Hepatocyte (in vitro differentiated cells): ENCODE measurements at regions not wholly inside any gene's neighbourhood (a gene's known extent, or its start where the extent isn't known, plus 50 kb on each side); places are given as distances from the start of the nearest gene placed in this dataset.

Experiments
- DNase-seq: peaks from one replicate; pipeline ENCODE4 v3.0.0-alpha.2; 2016; ENCODE audit warnings: low spot score
- H2AFZ ChIP-seq: fragments of 200-600 bp; sonication (generic); 2 replicates; pipeline ENCODE4 v1.6.0; 2016; ENCODE audit warnings: antibody characterized with exemption, mild to moderate bottlenecking
- H3K27ac ChIP-seq: fragments of 200-600 bp; sonication (generic); 2 replicates; pipeline ENCODE4 v1.5.1; 2016; ENCODE audit warnings: mild to moderate bottlenecking
- H3K27me3 ChIP-seq: fragments of 200-600 bp; sonication (generic); 2 replicates; pipeline ENCODE4 v1.6.1; 2016
- H3K36me3 ChIP-seq: fragments of 200-600 bp; sonication (generic); replicated peaks from 2 replicates; pipeline ENCODE4 v1.5.1; 2016; ENCODE audit warnings: low read depth; ENCODE audit not compliant: insufficient read depth
- H3K4me1 ChIP-seq: fragments of 200-600 bp; sonication (generic); 2 replicates; pipeline ENCODE4 v1.5.1; 2016; ENCODE audit warnings: mild to moderate bottlenecking, moderate library complexity; ENCODE audit not compliant: insufficient read depth
- H3K4me2 ChIP-seq: fragments of 200-600 bp; sonication (generic); 2 replicates; pipeline ENCODE4 v1.6.0; 2016
- H3K4me3 ChIP-seq: fragments of 200-600 bp; sonication (generic); 2 replicates; pipeline ENCODE4 v1.5.1; 2016; ENCODE audit warnings: mild to moderate bottlenecking
- H3K79me2 ChIP-seq: fragments of 200-600 bp; sonication (generic); 2 replicates; pipeline ENCODE4 v1.6.0; 2017; ENCODE audit warnings: mild to moderate bottlenecking
- H3K9me2 ChIP-seq: fragments of 200-600 bp; sonication (generic); replicated peaks from 2 replicates; pipeline ENCODE4 v1.6.0; 2017; ENCODE audit warnings: mild to moderate bottlenecking; ENCODE audit not compliant: insufficient read depth
- H3K9me3 ChIP-seq: fragments of 200-600 bp; sonication (generic); 2 replicates; pipeline ENCODE4 v1.5.1; 2016; ENCODE audit warnings: low read depth, mild to moderate bottlenecking
- H4K20me1 ChIP-seq: fragments of 200-600 bp; sonication (generic); 2 replicates; pipeline ENCODE4 v1.6.0; 2016; ENCODE audit warnings: mild to moderate bottlenecking; ENCODE audit not compliant: insufficient read depth, poor library complexity, severe bottlenecking
- EZH2 ChIP-seq: fragments of 200-600 bp; sonication (generic); IDR thresholded peaks from 2 replicates; pipeline ENCODE4 v1.6.1; 2016; ENCODE audit warnings: antibody characterized with exemption, mild to moderate bottlenecking, borderline replicate concordance
- EZH2phosphoT487 ChIP-seq: fragments of 200-600 bp; sonication (generic); IDR thresholded peaks from one replicate; pipeline ENCODE4 v1.6.1; 2018; ENCODE audit warnings: antibody characterized with exemption, mild to moderate bottlenecking, low read depth, moderate library complexity; ENCODE audit not compliant: unreplicated experiment, severe bottlenecking
- WGBS: methylation state at CpG from one replicate; pipeline ENCODE4 v1.1.6; 2016; ENCODE audit warnings: low lambda C conversion rate; ENCODE audit errors: missing lambda C conversion rate; 5-methylcytosine and 5-hydroxymethylcytosine counted together
- TF ChIP-seq, protein P1 (sequence below): fragments of 200-600 bp; sonication (generic); IDR thresholded peaks from 2 replicates; pipeline ENCODE4 v1.5.1; 2016; ENCODE audit warnings: antibody characterized with exemption, mild to moderate bottlenecking; ENCODE audit not compliant: poor library complexity

DNA sequence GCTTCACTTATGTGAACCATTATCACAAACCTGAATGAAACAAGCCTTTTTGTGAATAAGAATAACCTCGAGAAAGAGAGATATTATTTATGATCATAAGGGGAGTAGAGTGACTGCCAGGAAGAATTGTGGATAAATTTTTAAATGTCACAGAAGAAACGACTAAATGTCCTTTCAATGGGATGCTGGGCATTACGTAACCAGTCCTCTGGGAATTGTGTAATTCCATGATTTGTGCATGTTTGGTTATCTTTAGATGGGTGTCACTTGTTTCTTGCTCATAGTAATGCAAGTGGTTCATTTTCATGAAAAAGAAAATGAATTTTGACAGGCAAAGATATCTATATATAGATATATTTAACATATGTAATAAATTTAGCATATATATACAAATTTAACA lies 379.5 kb upstream of the AGTR1 start:
- no peaks in the 10 kb centered on the region for H3K27me3 ChIP-seq
- TF ChIP-seq EZH2phosphoT487 (no peak), EZH2 (no peak)
- TF ChIP-seq, protein P1, sequence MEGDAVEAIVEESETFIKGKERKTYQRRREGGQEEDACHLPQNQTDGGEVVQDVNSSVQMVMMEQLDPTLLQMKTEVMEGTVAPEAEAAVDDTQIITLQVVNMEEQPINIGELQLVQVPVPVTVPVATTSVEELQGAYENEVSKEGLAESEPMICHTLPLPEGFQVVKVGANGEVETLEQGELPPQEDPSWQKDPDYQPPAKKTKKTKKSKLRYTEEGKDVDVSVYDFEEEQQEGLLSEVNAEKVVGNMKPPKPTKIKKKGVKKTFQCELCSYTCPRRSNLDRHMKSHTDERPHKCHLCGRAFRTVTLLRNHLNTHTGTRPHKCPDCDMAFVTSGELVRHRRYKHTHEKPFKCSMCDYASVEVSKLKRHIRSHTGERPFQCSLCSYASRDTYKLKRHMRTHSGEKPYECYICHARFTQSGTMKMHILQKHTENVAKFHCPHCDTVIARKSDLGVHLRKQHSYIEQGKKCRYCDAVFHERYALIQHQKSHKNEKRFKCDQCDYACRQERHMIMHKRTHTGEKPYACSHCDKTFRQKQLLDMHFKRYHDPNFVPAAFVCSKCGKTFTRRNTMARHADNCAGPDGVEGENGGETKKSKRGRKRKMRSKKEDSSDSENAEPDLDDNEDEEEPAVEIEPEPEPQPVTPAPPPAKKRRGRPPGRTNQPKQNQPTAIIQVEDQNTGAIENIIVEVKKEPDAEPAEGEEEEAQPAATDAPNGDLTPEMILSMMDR, result no peak
- H3K4me1 ChIP-seq, result no peaks in the 10 kb centered on the region
- H2AFZ ChIP-seq, result no peak overlapping the region
- H3K79me2 ChIP-seq, result no peaks in the 10 kb centered on the region
- 85% methylated on average over 3 of the region's 3 CpGs for WGBS
- no peak for DNase-seq
- no peaks in the 10 kb centered on the region for H3K9me3 ChIP-seq
- H3K9me2 ChIP-seq, result no peaks in the 10 kb centered on the region
- H3K4me3 ChIP-seq, result no peak overlapping the region
- no peaks in the 10 kb centered on the region for H4K20me1 ChIP-seq
- no peaks in the 10 kb centered on the region for H3K36me3 ChIP-seq
- no peak overlapping the region for H3K27ac ChIP-seq
- H3K4me2 ChIP-seq, result no peak overlapping the region

DNA sequence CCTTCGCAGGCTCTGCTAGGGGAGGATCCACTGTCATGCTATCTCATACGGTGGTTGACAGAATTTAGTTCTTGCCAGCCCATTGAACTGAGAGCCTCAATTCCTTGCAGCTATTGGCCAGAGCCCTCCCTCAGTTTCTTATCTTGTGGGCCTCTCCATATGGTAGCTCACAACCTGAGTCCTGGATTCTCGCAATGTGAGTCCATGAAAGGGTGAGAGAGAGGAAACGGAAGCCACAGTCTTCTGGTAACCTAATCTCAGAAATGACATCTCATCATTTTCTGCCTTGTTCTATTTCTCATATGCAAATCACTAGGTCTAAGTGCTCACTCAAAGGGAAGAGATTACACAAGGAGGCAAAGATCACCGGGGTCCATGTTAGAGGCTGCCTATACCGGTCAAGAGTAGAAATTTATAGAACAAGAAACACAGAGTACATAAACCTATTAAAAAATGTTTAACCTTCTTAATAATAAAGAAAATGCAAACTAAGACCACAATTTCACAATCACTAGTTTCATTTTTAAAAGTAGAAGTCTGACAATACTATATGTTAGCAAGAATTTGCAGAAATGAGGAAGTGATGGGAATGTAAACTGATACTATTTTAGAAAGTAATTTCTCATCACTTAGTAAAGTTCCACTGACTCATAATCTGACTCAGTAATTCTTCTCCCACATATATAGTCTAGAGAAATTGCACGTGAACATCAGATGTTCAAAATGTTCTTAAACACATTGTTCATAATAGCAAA lies 378.4 kb upstream of the AGTR1 start:
- Histone ChIP-seq H2AFZ (no peak overlapping the region), H3K79me2 (no peaks in the 10 kb centered on the region), H3K4me1 (no peaks in the 10 kb centered on the region), H3K4me3 (no peak overlapping the region), H3K36me3 (no peaks in the 10 kb centered on the region), H3K4me2 (no peak overlapping the region), H3K9me2 (no peaks in the 10 kb centered on the region), H3K9me3 (no peaks in the 10 kb centered on the region), H3K27me3 (no peaks in the 10 kb centered on the region), H3K27ac (no peak overlapping the region), H4K20me1 (no peaks in the 10 kb centered on the region)
- no peak for DNase-seq
- 85% methylated on average over 7 of the region's 7 CpGs for WGBS
- TF ChIP-seq EZH2phosphoT487 (no peak), EZH2 (no peak)
- TF ChIP-seq, protein P1, result no peak

DNA sequence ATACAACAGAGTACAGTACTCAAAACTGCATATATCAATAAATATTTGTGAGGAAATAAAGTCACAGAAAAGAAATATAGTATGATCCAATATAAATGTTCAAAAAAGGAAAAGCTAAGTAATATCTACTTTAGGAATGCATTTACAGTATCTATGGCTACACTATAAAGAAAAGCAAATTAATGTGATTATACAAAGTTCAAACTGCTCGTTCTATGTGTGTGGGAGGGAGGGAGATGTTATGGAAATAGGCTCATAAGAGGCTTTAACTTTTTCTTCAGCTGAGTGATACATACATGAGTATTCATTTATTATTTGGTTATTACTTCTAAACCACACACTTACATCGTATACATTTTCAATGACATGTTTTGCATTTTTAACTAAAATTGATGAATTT lies 377.7 kb upstream of the AGTR1 start:
- H3K79me2 ChIP-seq, result no peaks in the 10 kb centered on the region
- H3K4me2 ChIP-seq, result no peak overlapping the region
- no peak overlapping the region for H3K4me3 ChIP-seq
- H3K27me3 ChIP-seq, result no peaks in the 10 kb centered on the region
- no peak overlapping the region for H2AFZ ChIP-seq
- TF ChIP-seq EZH2 (no peak), EZH2phosphoT487 (no peak)
- TF ChIP-seq, protein P1, result no peak
- no peaks in the 10 kb centered on the region for H3K9me3 ChIP-seq
- H3K36me3 ChIP-seq, result no peaks in the 10 kb centered on the region
- H3K9me2 ChIP-seq, result no peaks in the 10 kb centered on the region
- DNase-seq, result no peak
- 79% methylated on average over 2 of the region's 2 CpGs for WGBS
- no peaks in the 10 kb centered on the region for H3K4me1 ChIP-seq
- no peaks in the 10 kb centered on the region for H4K20me1 ChIP-seq
- no peak overlapping the region for H3K27ac ChIP-seq
